ENCODE measurements at regions not wholly inside any gene's neighbourhood (a gene's known extent, or its start where the extent isn't known, plus 50 kb on each side); places are given as distances from the start of the nearest gene placed in this dataset.

- DNase-seq: no peak
- H3K36me3 Mint-ChIP-seq (ENCODE audit: low read depth): no peaks in the 10 kb centered on the region
- no peaks in the 10 kb centered on the region for H3K4me1 Mint-ChIP-seq
- H3K27ac Mint-ChIP-seq: no peak overlapping the region
- TF ChIP-seq CTCF (IDR thresholded peaks at IDR 0.05): no peak
- H3K27me3 Mint-ChIP-seq (ENCODE audit: low read depth, poor library complexity): peaks cover 9% of the 10 kb centered on the region
- no peak overlapping the region for H3K4me3 Mint-ChIP-seq
- H3K9me3 Mint-ChIP-seq: peaks cover 29% of the 10 kb centered on the region
These were observed 223.9 kb downstream of the LTN1 start for GRCh38 chr21:28768753-28769152.

- TF ChIP-seq CTCF (IDR thresholded peaks at IDR 0.05): no peak
- Mint-ChIP-seq H3K9me3 (peaks cover 29% of the 10 kb centered on the region), H3K27ac (no peak overlapping the region), H3K4me3 (no peak overlapping the region), H3K36me3 (ENCODE audit: low read depth) (no peaks in the 10 kb centered on the region), H3K4me1 (peaks cover 3% of the 10 kb centered on the region), H3K27me3 (ENCODE audit: low read depth, poor library complexity) (peaks cover 11% of the 10 kb centered on the region)
- no peak for DNase-seq
These were observed 225.2 kb downstream of the LTN1 start for GRCh38 chr21:28767523-28767922.

GRCh38 chr21:28763809-28764418, 228.8 kb downstream of the LTN1 start:
- H3K27ac Mint-ChIP-seq: no peak overlapping the region
- DNase-seq: no peak
- no peaks in the 10 kb centered on the region for H3K36me3 Mint-ChIP-seq (ENCODE audit: low read depth)
- no peak for TF ChIP-seq CTCF (IDR thresholded peaks at IDR 0.05)
- peaks cover 7% of the 10 kb centered on the region for H3K27me3 Mint-ChIP-seq (ENCODE audit: low read depth, poor library complexity)
- H3K4me1 Mint-ChIP-seq: peaks cover 13% of the 10 kb centered on the region
- H3K9me3 Mint-ChIP-seq: peaks cover 29% of the 10 kb centered on the region
- no peak overlapping the region for H3K4me3 Mint-ChIP-seq

- no peak overlapping the region for H3K27ac Mint-ChIP-seq
These were observed 230.3 kb downstream of the LTN1 start for GRCh38 chr21:28762357-28762735.

GRCh38 chr21:28761674-28762356, 230.9 kb downstream of the LTN1 start:
- no peak for DNase-seq
- Mint-ChIP-seq H3K4me3 (no peak overlapping the region), H3K27ac (no peak overlapping the region), H3K36me3 (ENCODE audit: low read depth) (no peaks in the 10 kb centered on the region), H3K9me3 (peaks cover 19% of the 10 kb centered on the region), H3K4me1 (peaks cover 13% of the 10 kb centered on the region), H3K27me3 (ENCODE audit: low read depth, poor library complexity) (peaks cover 11% of the 10 kb centered on the region)
- TF ChIP-seq CTCF (IDR thresholded peaks at IDR 0.05): no peak

More at GRCh38 chr21:28762357-28762735, 230.3 kb downstream of the LTN1 start:
- peaks cover 24% of the 10 kb centered on the region for H3K9me3 Mint-ChIP-seq
- H3K4me3 Mint-ChIP-seq: no peak overlapping the region
- no peak for TF ChIP-seq CTCF (IDR thresholded peaks at IDR 0.05)
- no peak for DNase-seq
- H3K27me3 Mint-ChIP-seq (ENCODE audit: low read depth, poor library complexity): peaks cover 12% of the 10 kb centered on the region
- no peaks in the 10 kb centered on the region for H3K36me3 Mint-ChIP-seq (ENCODE audit: low read depth)
- peaks cover 13% of the 10 kb centered on the region for H3K4me1 Mint-ChIP-seq

GRCh38 chr21:28758883-28759242, 233.8 kb downstream of the LTN1 start:
- peaks cover 13% of the 10 kb centered on the region for H3K4me1 Mint-ChIP-seq
- H3K4me3 Mint-ChIP-seq: no peak overlapping the region
- TF ChIP-seq CTCF (IDR thresholded peaks at IDR 0.05): no peak
- H3K36me3 Mint-ChIP-seq (ENCODE audit: low read depth): no peaks in the 10 kb centered on the region
- peaks cover 11% of the 10 kb centered on the region for H3K27me3 Mint-ChIP-seq (ENCODE audit: low read depth, poor library complexity)
- no peak for DNase-seq
- H3K27ac Mint-ChIP-seq: no peak overlapping the region
- H3K9me3 Mint-ChIP-seq: no peaks in the 10 kb centered on the region

Data from nephron progenitor cell (in vitro differentiated cells).